ENCODE measurements at regions not wholly inside any gene's neighbourhood (a gene's known extent, or its start where the extent isn't known, plus 50 kb on each side); places are given as distances from the start of the nearest gene placed in this dataset.

DNA sequence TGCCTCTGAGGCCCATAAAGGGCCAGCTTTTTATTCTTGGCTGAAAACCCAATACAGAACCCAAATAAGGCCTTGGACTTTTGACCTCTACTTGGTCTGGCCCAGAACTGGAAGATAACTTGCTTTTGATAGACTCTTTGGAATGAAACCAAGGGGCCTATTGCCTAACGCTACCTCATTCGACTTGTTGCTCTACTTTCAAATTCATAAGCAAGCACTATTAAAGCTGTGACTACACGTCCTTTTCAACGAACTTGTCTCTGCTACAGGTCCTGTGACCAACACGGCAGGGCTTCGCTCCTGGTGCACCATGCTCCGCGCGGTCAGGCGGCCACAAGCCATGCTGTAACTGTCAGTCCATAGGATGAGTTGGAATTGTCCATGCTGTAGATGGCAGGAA lies 385.4 kb downstream of the MFSD1 start:
- TF ChIP-seq POLR2A (IDR thresholded peaks at IDR 0.05; ENCODE audit: low read depth, low read length): no peak
- TF ChIP-seq POLR2AphosphoS5 (IDR thresholded peaks at IDR 0.05; ENCODE audit: low read depth, low read length): no peak

Data from GM12892 (cell line).